NCI-H1694 (cell line): ENCODE measurements at regions not wholly inside any gene's neighbourhood (a gene's known extent, or its start where the extent isn't known, plus 50 kb on each side); places are given as distances from the start of the nearest gene placed in this dataset.

Experiments used
- DNase-seq: peaks from one replicate; lab custom pipeline; 2025; lab: John Stamatoyannopoulos, UW

- no peak for DNase-seq
These were observed 52.2 kb downstream of the FAT3 start for GRCh38 chr11:92276773-92277172.

GRCh38 chr11:92277871-92278270, 53.3 kb downstream of the FAT3 start:
- DNase-seq: no peak

- no peak for DNase-seq
These were observed 54.3 kb downstream of the FAT3 start for GRCh38 chr11:92278791-92279433.

- DNase-seq: no peak
These were observed 59.5 kb downstream of the FAT3 start for GRCh38 chr11:92284107-92284506.

GRCh38 chr11:92284558-92284957, 59.9 kb downstream of the FAT3 start:
- no peak for DNase-seq

GRCh38 chr11:92285776-92286175, 61.2 kb downstream of the FAT3 start:
- DNase-seq: no peak

- no peak for DNase-seq
These were observed 62.1 kb downstream of the FAT3 start for GRCh38 chr11:92286709-92287108.

GRCh38 chr11:92295175-92296137, 70.8 kb downstream of the FAT3 start:
- DNase-seq: no peak

GRCh38 chr11:92296138-92296515, 71.5 kb downstream of the FAT3 start:
- DNase-seq: no peak

- no peak for DNase-seq
These were observed 73.2 kb downstream of the FAT3 start for GRCh38 chr11:92297567-92298553.

- DNase-seq: no peak
These were observed 76.3 kb downstream of the FAT3 start for GRCh38 chr11:92300876-92301275.

GRCh38 chr11:92302770-92303169, 78.2 kb downstream of the FAT3 start:
- no peak for DNase-seq

GRCh38 chr11:92304271-92304670, 79.7 kb downstream of the FAT3 start:
- DNase-seq: no peak

- DNase-seq: no peak
These were observed 82.4 kb downstream of the FAT3 start for GRCh38 chr11:92306966-92307510.

- DNase-seq: no peak
These were observed 83.7 kb downstream of the FAT3 start for GRCh38 chr11:92308366-92308765.

GRCh38 chr11:92311616-92312449, 87.2 kb downstream of the FAT3 start:
- no peak for DNase-seq

- no peak for DNase-seq
These were observed 89.2 kb downstream of the FAT3 start for GRCh38 chr11:92313784-92314183.

GRCh38 chr11:92314499-92314898, 89.9 kb downstream of the FAT3 start:
- DNase-seq: no peak

GRCh38 chr11:92316106-92316809, 91.6 kb downstream of the FAT3 start:
- no peak for DNase-seq

GRCh38 chr11:92317222-92317621, 92.6 kb downstream of the FAT3 start:
- DNase-seq: no peak
